Testis (tissue), 2 donors: ENCODE measurements at regions not wholly inside any gene's neighbourhood (a gene's known extent, or its start where the extent isn't known, plus 50 kb on each side); places are given as distances from the start of the nearest gene placed in this dataset.

Experiments used
- POLR2A ChIP-seq: fragments of 450-650 bp; IDR thresholded peaks from one replicate; pipeline ENCODE4 v1.6.1; 2017; ENCODE audit warnings: antibody characterized with exemption, mild to moderate bottlenecking, moderate library complexity
- TF ChIP-seq, protein P1 (sequence below), 3 experiments: fragments of 450-650 bp in 2 of 3; fragments of 200-600 bp in 1 of 3; sonication (generic) in 1 of 3; IDR thresholded peaks; one replicate each; pipeline ENCODE4 v1.5.1; 2016 to 2019; ENCODE audit warnings: antibody characterized with exemption in 3 of 3, mild to moderate bottlenecking in 2 of 3, moderate library complexity in 1 of 3

DNA sequence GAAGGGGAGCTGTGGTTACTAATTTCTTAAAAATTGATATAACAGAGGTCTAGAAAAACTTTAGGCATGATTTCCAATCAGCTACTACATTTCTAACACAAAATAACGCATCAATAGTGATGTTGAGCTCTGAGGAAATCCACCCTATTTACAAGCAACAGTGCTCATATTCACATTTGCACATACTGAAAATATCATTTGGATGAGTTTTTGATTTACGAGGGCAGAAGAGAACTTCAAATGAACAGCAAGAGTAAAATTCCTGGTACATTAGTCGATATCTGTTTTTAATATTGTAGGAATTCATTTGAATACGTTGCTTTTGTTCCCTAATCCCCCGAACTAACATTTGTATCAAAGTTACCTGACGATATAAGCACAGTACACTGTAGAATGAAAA lies 761.0 kb upstream of the POU3F3 start:
- TF ChIP-seq, protein P1, sequence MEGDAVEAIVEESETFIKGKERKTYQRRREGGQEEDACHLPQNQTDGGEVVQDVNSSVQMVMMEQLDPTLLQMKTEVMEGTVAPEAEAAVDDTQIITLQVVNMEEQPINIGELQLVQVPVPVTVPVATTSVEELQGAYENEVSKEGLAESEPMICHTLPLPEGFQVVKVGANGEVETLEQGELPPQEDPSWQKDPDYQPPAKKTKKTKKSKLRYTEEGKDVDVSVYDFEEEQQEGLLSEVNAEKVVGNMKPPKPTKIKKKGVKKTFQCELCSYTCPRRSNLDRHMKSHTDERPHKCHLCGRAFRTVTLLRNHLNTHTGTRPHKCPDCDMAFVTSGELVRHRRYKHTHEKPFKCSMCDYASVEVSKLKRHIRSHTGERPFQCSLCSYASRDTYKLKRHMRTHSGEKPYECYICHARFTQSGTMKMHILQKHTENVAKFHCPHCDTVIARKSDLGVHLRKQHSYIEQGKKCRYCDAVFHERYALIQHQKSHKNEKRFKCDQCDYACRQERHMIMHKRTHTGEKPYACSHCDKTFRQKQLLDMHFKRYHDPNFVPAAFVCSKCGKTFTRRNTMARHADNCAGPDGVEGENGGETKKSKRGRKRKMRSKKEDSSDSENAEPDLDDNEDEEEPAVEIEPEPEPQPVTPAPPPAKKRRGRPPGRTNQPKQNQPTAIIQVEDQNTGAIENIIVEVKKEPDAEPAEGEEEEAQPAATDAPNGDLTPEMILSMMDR (IDR thresholded peaks at IDR 0.05): no peak
- TF ChIP-seq POLR2A: no peak
